ENCODE measurements at regions not wholly inside any gene's neighbourhood (a gene's known extent, or its start where the extent isn't known, plus 50 kb on each side); places are given as distances from the start of the nearest gene placed in this dataset.

- FAIRE-seq: no peak
- no peak for TF ChIP-seq POLR2A (IDR thresholded peaks at IDR 0.05; ENCODE audit: low read depth, low read length)
- no peak for DNase-seq (ENCODE audit: insufficient read length, low spot score)
Measured at GRCh38 chr1:219373616-219373935, 199.9 kb downstream of the LYPLAL1 start.

DNA sequence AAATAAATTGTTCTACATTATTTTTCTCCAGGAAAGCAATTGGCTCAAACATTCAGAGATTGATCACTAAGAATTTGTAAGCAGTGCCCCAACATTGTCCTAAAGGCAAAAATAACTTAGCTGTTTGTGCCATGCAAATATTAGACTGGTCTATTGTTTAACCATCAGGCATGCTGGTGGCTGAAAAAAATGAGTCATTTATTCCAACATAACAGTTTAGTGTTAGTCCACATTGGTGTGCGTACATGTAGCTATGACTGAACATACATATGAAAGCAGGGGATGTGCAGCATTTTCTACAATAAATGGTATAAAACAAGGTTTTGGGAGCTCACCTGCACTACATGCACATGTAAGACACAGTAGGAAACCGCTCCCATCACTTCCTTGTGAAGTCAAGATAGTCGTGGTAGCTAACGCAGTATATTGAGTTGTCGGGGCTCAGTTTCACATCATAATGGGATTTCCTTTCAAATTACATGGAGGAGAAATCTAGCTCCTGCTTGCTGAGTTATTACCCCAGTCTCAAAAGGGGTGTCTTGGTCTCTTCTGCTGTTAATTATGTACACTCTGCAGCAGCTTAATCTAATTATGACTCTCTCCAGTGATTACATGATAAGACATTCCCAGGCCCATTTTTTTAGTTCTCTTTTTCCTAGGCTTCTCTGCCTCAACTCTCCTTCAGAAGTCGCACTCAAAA, 199.4 kb downstream of the LYPLAL1 start:
- DNase-seq (ENCODE audit: insufficient read length, low spot score) (no peak), FAIRE-seq (peak; percentile 30)
- TF ChIP-seq POLR2A (IDR thresholded peaks at IDR 0.05; ENCODE audit: low read depth, low read length): no peak

- no peak for TF ChIP-seq POLR2A (IDR thresholded peaks at IDR 0.05; ENCODE audit: low read depth, low read length)
- FAIRE-seq: no peak
Measured at GRCh38 chr1:219371471-219371870, 197.8 kb downstream of the LYPLAL1 start.

DNA sequence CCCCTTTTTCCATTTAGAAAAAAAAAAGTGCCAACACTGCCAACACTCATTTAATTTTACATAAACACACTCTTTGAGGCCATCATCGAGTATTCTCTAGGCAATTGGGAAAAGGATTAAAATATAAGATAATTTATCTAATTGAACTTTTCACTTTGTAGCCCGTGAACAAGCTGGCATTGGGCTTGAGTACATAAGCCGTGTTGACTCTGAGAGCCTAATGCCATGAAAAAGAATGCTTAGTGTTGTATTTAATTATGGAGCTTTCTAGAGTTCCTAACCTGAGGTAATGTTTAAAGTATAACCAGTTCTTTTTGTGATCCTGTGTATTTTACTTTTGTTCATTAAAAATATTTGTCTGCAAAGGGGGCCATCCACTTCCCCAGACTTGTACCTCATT, 193.8 kb downstream of the LYPLAL1 start:
- no peak for TF ChIP-seq POLR2A (IDR thresholded peaks at IDR 0.05; ENCODE audit: low read depth, low read length)
- DNase-seq (ENCODE audit: insufficient read length, low spot score) (no peak), FAIRE-seq (no peak)

More at GRCh38 chr1:219371471-219371870, 197.8 kb downstream of the LYPLAL1 start:
- no peak for DNase-seq (ENCODE audit: insufficient read length, low spot score)

DNA sequence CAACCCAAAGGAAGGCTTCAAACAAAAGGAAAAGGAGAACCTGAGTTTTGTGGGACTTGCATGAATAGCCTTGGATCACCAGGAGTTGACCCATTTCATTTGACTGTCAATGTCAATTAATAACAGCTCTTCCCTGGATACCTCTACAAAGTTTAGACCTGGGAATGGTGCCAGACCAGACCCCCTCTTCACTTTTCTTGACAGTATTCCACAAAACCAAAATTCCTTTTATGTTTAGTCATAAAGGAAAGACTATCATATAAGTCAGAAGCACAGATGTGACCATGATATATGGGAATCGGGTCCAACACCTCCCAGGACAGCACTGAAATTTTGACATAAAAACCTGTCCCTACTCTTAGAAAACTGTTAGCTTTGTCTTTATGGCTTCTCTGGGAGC, 191.8 kb downstream of the LYPLAL1 start:
- DNase-seq (ENCODE audit: insufficient read length, low spot score) (no peak), FAIRE-seq (no peak)
- no peak for TF ChIP-seq POLR2A (IDR thresholded peaks at IDR 0.05; ENCODE audit: low read depth, low read length)

DNA sequence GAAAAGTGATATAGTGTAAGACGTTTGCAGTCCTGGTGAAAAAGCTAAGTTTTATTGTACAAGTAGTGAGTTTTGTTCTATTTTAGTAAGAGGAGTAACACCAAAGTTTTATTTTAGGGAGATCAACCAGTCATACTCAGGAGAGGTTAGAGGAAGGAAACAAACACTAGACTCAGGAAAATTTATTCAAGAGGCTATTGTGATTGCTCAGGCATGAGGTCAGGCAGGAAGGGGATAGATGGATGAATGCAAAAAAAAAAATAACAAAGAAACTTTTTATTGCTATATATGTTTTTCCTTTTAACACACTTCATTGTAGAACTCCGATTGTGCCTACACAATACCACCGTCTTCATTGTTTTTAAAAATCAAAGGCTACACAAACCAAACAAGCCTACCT, 189.0 kb downstream of the LYPLAL1 start:
- FAIRE-seq (no peak), DNase-seq (ENCODE audit: insufficient read length, low spot score) (no peak)
- TF ChIP-seq POLR2A (IDR thresholded peaks at IDR 0.05; ENCODE audit: low read depth, low read length): no peak

DNA sequence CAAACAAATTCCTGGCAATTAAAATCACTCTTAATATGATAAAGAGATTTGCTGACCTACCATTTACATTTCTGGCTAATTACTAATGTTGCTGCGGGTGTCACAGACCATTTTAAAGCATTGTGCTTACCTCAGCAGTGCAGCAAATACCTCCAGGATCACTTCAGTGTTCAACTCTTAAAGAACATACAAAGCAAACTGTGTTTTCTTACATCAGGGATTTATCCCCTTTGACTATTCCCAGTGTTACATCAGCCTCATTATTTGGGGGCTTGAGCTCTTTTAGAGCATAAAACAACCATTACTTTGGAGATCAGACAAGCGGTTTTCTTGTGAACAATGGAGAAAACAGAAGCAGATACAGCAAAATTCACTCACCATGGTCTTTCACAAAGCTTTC, 185.4 kb downstream of the LYPLAL1 start:
- FAIRE-seq (no peak), DNase-seq (ENCODE audit: insufficient read length, low spot score) (no peak)
- TF ChIP-seq POLR2A (IDR thresholded peaks at IDR 0.05; ENCODE audit: low read depth, low read length): no peak

DNA sequence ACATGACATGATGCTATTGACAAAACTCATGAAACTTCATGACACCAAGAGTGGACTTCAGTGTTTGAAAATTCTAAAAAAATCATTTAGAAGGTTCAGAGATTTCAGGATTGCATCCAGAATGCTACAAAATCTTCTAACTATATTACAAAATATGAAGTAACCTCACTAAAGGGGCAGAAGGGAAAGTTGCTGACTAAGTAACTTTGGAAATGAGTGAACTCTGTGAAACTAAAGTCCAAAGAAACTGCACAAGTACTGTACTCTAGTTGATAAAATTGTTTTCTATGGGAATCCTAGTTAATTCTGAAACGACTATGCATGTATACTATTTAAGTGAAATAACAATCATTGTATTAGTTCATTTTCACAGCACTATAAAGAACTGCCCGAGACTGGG, 184.4 kb downstream of the LYPLAL1 start:
- TF ChIP-seq POLR2A (IDR thresholded peaks at IDR 0.05; ENCODE audit: low read depth, low read length): no peak
- FAIRE-seq: no peak
- no peak for DNase-seq (ENCODE audit: insufficient read length, low spot score)

GRCh38 chr1:219354962-219355361, 181.3 kb downstream of the LYPLAL1 start:
- no peak for FAIRE-seq
- DNase-seq (ENCODE audit: insufficient read length, low spot score): no peak
- TF ChIP-seq POLR2A (IDR thresholded peaks at IDR 0.05; ENCODE audit: low read depth, low read length): no peak

- no peak for TF ChIP-seq POLR2A (IDR thresholded peaks at IDR 0.05; ENCODE audit: low read depth, low read length)
- no peak for DNase-seq (ENCODE audit: insufficient read length, low spot score)
- peak; percentile 52 for FAIRE-seq
Measured at GRCh38 chr1:219352961-219353651, 179.4 kb downstream of the LYPLAL1 start.

- FAIRE-seq (no peak), DNase-seq (ENCODE audit: insufficient read length, low spot score) (no peak)
- TF ChIP-seq POLR2A (IDR thresholded peaks at IDR 0.05; ENCODE audit: low read depth, low read length): no peak
Measured at GRCh38 chr1:219350172-219350931, 176.7 kb downstream of the LYPLAL1 start.

DNA sequence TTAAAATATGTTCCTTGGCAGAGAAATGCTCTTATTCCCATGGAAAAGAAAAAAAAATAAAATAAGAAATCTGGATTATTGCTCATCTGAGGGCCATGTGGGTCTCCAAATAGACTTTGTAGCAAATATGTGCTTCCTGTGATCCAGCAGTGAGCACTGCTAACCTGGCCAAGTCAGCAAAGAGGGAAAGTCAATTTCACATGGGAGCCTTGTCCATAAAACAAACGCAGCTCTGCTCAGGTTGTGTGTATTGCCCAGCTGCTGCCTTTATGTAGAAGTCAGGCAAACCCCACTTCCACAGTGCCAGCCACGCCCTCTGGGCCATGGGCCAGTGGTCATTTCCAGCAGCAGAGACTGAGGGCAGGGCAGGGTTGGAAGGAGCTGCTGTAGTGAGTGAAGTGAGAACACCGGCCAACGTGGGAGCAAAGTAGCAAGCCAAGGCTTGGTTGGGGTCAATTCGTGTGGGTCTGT, 174.3 kb downstream of the LYPLAL1 start:
- FAIRE-seq (no peak), DNase-seq (ENCODE audit: insufficient read length, low spot score) (no peak)
- no peak for TF ChIP-seq POLR2A (IDR thresholded peaks at IDR 0.05; ENCODE audit: low read depth, low read length)

DNA sequence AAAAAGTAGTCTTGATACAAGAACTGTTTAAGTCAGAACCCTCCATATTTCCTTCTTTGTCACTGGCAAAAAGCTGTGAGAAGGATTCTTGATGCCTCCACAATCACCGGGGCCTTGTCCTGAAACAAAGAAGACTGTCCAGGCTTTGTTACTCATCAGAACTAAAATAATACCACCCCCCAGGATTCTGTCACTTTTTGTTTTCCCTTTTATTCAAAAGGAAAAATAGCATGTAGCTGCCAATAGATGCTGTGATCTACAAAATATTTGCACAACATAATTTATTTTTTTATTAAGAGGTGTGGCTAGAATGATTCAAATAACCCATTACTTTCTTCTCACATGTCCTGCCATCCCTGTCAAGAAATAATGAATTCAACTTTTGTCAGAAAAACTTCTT, 173.7 kb downstream of the LYPLAL1 start:
- no peak for DNase-seq (ENCODE audit: insufficient read length, low spot score)
- no peak for TF ChIP-seq POLR2A (IDR thresholded peaks at IDR 0.05; ENCODE audit: low read depth, low read length)
- no peak for FAIRE-seq

- no peak for TF ChIP-seq POLR2A (IDR thresholded peaks at IDR 0.05; ENCODE audit: low read depth, low read length)
- DNase-seq (ENCODE audit: insufficient read length, low spot score): no peak
- no peak for FAIRE-seq
Measured at GRCh38 chr1:219345953-219346352, 172.3 kb downstream of the LYPLAL1 start.

Measured in H54 (cell line).